SK-N-MC (cell line): ENCODE measurements at regions not wholly inside any gene's neighbourhood (a gene's known extent, or its start where the extent isn't known, plus 50 kb on each side); places are given as distances from the start of the nearest gene placed in this dataset.

ENCODE experiments used
- DNase-seq: peaks from one replicate; pipeline ENCODE4 v3.0.0-alpha.2; 2011; ENCODE audit warnings: low read depth, low spot score
- H3K27ac ChIP-seq: fragments of 200-600 bp; sonication (generic); 2 replicates; pipeline ENCODE4 v1.5.1; 2016; ENCODE audit warnings: mixed run types
- H3K36me3 ChIP-seq: fragments of 200-600 bp; sonication (generic); 2 replicates; pipeline ENCODE4 v1.6.1; 2017; ENCODE audit warnings: antibody characterized with exemption, low read length, mixed read lengths; ENCODE audit not compliant: insufficient read depth
- H3K4me3 ChIP-seq: fragments of 200-600 bp; sonication (generic); 2 replicates; pipeline ENCODE4 v1.5.1; 2016
- H3K9ac ChIP-seq: fragments of 200-600 bp; sonication (generic); 2 replicates; pipeline ENCODE4 v1.8.0; 2017; ENCODE audit warnings: mixed run types, mixed read lengths; ENCODE audit not compliant: insufficient read length
- H3K9me3 ChIP-seq: fragments of 200-600 bp; sonication (generic); 2 replicates; pipeline ENCODE4 v1.6.1; 2017; ENCODE audit warnings: low read depth, mild to moderate bottlenecking, antibody characterized with exemption, low read length, moderate library complexity, mixed read lengths
- EZH2 ChIP-seq: fragments of 200-600 bp; sonication (generic); IDR thresholded peaks from one replicate; pipeline ENCODE4 v1.6.1; 2017; ENCODE audit warnings: antibody characterized with exemption
- FOXP2 ChIP-seq: optimal IDR thresholded peaks from 2 replicates; pipeline ENCODE3; 2011; ENCODE audit warnings: mild to moderate bottlenecking, moderate library complexity; ENCODE audit not compliant: insufficient read depth; ENCODE audit errors: extremely low read length, control extremely low read depth
- POLR2AphosphoS5 ChIP-seq: IDR thresholded peaks from 2 replicates; pipeline ENCODE4 v1.6.1; 2012; ENCODE audit warnings: mild to moderate bottlenecking, low read depth, low read length, borderline replicate concordance

DNA sequence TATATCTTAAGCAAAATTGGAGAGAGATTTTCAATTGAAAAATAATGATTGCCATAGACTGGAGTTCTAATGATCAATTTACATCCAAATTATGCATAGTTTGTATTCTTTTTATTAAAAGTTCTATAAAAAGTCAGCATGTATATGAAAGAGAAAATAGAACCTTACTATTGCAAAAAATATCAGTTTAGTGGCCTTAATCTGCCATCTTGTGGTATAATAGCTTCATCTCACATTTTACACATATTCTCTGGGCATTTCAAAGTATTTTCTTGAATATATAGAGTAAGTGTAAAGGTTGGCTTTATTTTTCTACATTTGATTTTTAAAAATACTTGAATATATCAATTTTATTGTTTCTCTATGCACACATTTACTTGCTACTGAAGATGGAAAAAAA is 1858.6 kb upstream of the CDH9 start:
- TF ChIP-seq EZH2 (no peak), FOXP2 (no peak), POLR2AphosphoS5 (no peak)
- H3K9ac ChIP-seq: no peak overlapping the region
- H3K36me3 ChIP-seq: peaks cover 5% of the 10 kb centered on the region; the same call in 1 of the 2 replicates
- H3K27ac ChIP-seq: no peak overlapping the region
- H3K4me3 ChIP-seq: no peak overlapping the region
- H3K9me3 ChIP-seq: peaks cover 8% of the 10 kb centered on the region; the same call in 1 of the 2 replicates
- DNase-seq: peak; percentile 62

GRCh38 chr5:28880936-28881335 is 1842.5 kb upstream of the CDH9 start:
- no peak for TF ChIP-seq POLR2AphosphoS5
- Histone ChIP-seq H3K9me3 (no peaks in the 10 kb centered on the region), H3K36me3 (no peaks in the 10 kb centered on the region), H3K4me3 (no peak overlapping the region), H3K27ac (no peak overlapping the region), H3K9ac (no peak overlapping the region)
- no peak for DNase-seq

DNA sequence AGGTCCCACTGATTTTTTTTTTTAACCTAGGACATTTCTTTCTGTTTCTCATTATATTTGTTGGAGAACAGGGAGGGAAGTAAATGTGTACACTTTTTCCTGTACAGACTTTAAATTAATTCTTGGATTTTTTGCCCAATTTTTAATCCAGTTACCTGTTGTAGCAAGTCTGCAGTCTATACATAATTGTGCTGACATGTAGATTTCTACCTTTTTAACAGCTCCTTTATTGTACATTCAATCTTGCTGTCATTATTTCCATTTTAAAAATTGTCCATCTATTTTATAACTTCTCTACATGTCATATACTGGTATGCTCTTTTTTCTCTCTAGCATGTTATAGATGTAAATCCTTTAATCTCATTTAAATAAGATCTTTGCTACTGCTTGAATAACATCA is 1838.7 kb upstream of the CDH9 start:
- TF ChIP-seq POLR2AphosphoS5 (no peak), EZH2 (no peak), FOXP2 (no peak)
- no peak for DNase-seq
- H3K27ac ChIP-seq: no peak overlapping the region
- H3K9ac ChIP-seq: no peak overlapping the region
- H3K36me3 ChIP-seq: no peaks in the 10 kb centered on the region
- H3K4me3 ChIP-seq: no peak overlapping the region
- H3K9me3 ChIP-seq: no peaks in the 10 kb centered on the region

- no peak overlapping the region for H3K4me3 ChIP-seq
- H3K9me3 ChIP-seq: no peaks in the 10 kb centered on the region
- H3K36me3 ChIP-seq: no peaks in the 10 kb centered on the region
- H3K9ac ChIP-seq: no peak overlapping the region
- DNase-seq: no peak
- no peak overlapping the region for H3K27ac ChIP-seq
- no peak for TF ChIP-seq FOXP2
- no peak for TF ChIP-seq EZH2
- TF ChIP-seq POLR2AphosphoS5: no peak
These were observed 1825.6 kb upstream of the CDH9 start for GRCh38 chr5:28864006-28864405.

- Histone ChIP-seq H3K4me3 (no peak overlapping the region), H3K27ac (no peak overlapping the region), H3K36me3 (no peaks in the 10 kb centered on the region), H3K9ac (no peak overlapping the region), H3K9me3 (no peaks in the 10 kb centered on the region)
- no peak for DNase-seq
- TF ChIP-seq POLR2AphosphoS5 (no peak), FOXP2 (no peak)
These were observed 1824.4 kb upstream of the CDH9 start for GRCh38 chr5:28862860-28863196.

GRCh38 chr5:28862137-28862859 is 1823.9 kb upstream of the CDH9 start:
- TF ChIP-seq EZH2 (no peak), FOXP2 (no peak), POLR2AphosphoS5 (no peak)
- Histone ChIP-seq H3K36me3 (no peaks in the 10 kb centered on the region), H3K9me3 (no peaks in the 10 kb centered on the region), H3K9ac (no peak overlapping the region), H3K4me3 (no peak overlapping the region), H3K27ac (no peak overlapping the region)
- no peak for DNase-seq

DNA sequence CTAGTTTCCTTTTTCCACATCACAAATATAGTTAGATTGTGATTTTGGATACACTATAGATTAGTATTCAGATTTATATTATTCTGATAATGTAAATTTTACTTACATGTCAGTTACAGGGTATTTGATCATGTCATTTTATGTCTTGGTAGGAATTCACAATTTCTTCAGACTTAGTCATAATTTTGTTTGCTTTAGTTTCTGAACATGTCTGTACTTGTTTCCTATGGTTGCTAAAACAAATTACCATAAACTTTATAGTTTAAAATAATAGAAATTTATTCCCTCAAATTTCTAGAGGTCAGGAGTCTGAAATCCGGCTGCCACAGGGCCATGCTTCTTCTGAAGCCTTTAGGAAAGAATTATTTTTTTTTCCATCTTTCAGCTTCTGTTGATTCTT is 1817.2 kb upstream of the CDH9 start:
- DNase-seq: no peak
- H3K9ac ChIP-seq: no peak overlapping the region
- H3K27ac ChIP-seq: no peak overlapping the region
- H3K36me3 ChIP-seq: no peaks in the 10 kb centered on the region
- TF ChIP-seq FOXP2 (no peak), EZH2 (no peak), POLR2AphosphoS5 (no peak)
- H3K9me3 ChIP-seq: no peaks in the 10 kb centered on the region
- no peak overlapping the region for H3K4me3 ChIP-seq

- TF ChIP-seq EZH2 (no peak), FOXP2 (no peak), POLR2AphosphoS5 (no peak)
- DNase-seq: no peak
- H3K9me3 ChIP-seq: no peaks in the 10 kb centered on the region
- H3K9ac ChIP-seq: no peak overlapping the region
- no peak overlapping the region for H3K27ac ChIP-seq
- H3K4me3 ChIP-seq: no peak overlapping the region
- no peaks in the 10 kb centered on the region for H3K36me3 ChIP-seq
These were observed 1812.0 kb upstream of the CDH9 start for GRCh38 chr5:28850320-28850921.

GRCh38 chr5:28831042-28831441 is 1792.7 kb upstream of the CDH9 start:
- H3K4me3 ChIP-seq: no peak overlapping the region
- no peaks in the 10 kb centered on the region for H3K36me3 ChIP-seq
- 0 out of 2 replicates have a peak, but pooled peaks cover 3% of the 10 kb centered on the region for H3K9me3 ChIP-seq
- TF ChIP-seq FOXP2 (no peak), EZH2 (no peak), POLR2AphosphoS5 (no peak)
- no peak overlapping the region for H3K27ac ChIP-seq
- no peak overlapping the region for H3K9ac ChIP-seq
- DNase-seq: no peak
